ENCODE measurements at regions not wholly inside any gene's neighbourhood (a gene's known extent, or its start where the extent isn't known, plus 50 kb on each side); places are given as distances from the start of the nearest gene placed in this dataset.

DNA sequence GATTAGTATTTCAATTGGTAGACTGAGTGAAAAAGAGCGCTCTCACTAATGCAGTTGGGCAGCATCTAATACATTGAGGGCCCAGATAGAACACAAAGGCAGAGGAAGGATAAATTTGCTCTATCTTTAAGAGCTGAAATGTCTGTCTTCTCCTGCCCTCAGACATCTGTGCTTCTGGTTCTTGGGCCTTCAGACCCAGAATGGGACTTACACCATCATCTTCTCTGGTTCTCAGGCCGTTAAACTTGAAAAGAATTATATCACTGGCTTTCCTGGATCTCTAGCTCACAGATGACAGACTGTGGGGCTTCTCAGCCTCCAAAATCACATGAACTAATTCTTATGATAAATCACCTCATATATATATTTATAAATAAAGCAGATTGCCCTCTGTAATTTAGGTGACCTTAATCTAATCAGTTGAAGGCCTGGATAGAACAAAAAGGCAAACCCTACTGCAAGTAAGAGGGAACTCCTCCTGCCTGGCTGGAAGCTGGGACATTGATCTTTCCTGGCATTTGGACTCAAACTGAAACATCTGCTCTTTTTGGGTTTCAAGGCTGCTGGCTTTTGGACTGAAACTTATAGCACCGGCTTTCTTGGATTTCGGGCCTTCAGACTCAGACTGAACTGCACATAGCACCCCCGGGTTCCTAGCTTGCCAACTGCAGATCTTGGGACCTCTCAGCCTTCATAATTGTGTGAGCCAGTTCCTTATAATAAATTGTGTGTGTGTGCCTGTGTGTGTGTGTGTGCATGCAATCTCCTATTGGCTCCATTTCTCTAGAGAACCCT lies 390.4 kb upstream of the PLXNA2 start:
- no peak for DNase-seq

GRCh38 chr1:208637181-208637580 lies 393.0 kb upstream of the PLXNA2 start:
- no peak for DNase-seq

DNA sequence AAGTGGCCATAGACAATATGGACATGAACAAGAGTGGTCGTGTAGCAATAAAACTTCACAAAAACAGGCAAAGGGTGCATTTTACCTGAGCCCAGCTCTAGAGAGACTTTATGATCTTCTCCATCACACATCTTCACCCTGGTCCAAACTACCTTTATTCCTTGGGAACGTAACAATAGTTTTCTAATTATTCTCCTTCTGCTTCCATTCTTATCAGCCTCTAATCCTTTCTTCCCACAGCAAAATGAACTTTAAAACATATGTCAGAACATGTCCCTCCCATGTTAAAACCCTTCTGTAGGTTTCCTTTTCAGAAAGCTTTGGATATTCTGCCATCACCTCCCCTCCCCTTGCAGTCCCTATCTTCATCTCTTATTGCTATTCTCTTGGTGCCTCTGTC lies 395.2 kb upstream of the PLXNA2 start:
- DNase-seq, result no peak

- no peak for DNase-seq
These were observed 396.1 kb upstream of the PLXNA2 start for GRCh38 chr1:208640295-208640694.

DNA sequence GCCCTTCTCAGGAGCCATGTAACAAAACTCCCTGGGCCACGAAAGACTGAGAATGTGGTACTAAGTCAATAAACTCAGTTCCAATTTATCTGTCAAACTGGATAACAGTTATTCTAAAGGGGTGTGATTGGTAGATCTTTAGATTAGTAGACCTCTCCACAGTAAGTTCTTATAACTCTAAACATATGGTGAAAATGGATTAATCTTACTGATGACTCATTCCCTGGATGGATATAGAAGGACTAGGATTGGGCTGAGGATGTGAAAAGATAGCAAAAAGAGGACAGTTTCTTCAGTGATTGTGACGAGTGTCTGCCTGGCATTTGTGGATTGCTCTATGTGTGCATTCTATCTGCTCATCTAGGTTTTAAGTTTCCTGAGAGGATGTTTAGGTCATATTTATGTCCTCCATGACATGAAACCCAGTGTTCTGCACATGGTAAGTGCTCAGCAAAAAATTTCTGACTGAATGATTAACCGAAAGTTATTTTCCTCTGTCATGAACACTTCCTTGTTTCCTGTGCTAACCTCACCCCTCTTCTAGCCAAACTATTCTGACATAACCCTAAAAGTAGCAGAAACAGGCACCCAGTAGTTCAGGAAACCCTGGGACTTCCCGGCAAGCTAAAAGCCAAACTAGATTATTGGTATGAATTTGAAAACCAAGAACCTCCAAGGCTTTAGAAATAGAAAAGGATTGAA lies 397.5 kb upstream of the PLXNA2 start:
- DNase-seq, result no peak

- peak in 2 of 51 donors; percentile 13 to 21 for DNase-seq
These were observed 398.9 kb upstream of the PLXNA2 start for GRCh38 chr1:208643005-208643597.

DNA sequence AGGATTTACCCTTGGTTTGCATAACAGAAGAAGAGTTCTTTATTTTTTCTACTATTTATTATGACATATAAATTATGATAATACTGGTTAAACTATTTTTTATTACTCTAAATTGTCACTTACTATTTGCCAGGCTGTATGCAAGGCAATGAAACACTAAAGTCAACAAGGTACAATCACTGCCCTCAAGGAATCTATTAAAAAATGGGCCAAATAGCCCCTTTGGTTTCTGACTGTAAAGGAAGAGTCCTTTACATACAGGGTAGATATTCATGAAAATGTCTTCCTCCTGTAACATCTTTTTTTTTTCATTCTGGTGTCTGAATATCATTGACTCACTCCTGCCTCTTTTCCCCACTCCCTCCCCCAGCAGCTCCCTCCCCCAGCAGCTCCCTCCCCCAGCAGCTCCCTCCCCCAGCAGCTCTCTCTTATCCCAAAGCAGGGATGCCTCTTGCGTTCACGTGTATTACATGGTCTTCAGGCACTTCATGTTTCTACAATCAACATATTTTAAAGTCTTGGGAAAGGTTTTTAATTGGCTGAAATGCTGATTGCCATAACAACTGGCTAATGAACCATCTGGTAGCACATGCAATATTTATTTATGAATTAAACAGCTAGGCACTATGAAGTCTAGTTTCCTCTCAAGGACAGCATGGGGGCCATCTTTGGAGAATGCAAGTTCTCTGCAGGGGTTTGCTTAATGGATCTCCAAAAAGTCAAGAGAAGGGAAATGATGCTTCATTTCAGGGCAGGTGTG lies 400.4 kb upstream of the PLXNA2 start:
- DNase-seq, result no peak

DNA sequence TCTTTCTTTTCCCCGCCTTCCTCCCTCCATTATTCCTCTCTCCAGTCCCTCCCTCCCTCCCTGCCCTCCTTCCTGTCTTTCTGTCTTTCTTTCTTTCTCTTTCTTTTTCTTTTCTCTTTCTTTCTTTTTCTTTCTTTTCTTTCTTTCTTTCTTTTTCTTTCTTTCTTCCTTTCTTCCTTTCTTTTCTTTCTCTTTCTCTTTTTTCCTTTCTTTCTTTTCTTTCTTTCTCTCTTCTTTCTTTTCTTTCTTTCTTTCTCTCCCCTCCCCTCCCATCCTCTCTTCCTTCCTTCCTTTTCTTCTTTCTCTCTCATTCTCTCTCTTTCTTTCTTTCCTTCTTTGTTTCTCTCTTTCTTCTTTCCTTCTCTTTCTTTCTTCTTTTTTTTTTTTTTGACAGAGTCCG lies 402.2 kb upstream of the PLXNA2 start:
- DNase-seq, result no peak

GRCh38 chr1:208648146-208648545 lies 404.0 kb upstream of the PLXNA2 start:
- DNase-seq, result no peak

DNA sequence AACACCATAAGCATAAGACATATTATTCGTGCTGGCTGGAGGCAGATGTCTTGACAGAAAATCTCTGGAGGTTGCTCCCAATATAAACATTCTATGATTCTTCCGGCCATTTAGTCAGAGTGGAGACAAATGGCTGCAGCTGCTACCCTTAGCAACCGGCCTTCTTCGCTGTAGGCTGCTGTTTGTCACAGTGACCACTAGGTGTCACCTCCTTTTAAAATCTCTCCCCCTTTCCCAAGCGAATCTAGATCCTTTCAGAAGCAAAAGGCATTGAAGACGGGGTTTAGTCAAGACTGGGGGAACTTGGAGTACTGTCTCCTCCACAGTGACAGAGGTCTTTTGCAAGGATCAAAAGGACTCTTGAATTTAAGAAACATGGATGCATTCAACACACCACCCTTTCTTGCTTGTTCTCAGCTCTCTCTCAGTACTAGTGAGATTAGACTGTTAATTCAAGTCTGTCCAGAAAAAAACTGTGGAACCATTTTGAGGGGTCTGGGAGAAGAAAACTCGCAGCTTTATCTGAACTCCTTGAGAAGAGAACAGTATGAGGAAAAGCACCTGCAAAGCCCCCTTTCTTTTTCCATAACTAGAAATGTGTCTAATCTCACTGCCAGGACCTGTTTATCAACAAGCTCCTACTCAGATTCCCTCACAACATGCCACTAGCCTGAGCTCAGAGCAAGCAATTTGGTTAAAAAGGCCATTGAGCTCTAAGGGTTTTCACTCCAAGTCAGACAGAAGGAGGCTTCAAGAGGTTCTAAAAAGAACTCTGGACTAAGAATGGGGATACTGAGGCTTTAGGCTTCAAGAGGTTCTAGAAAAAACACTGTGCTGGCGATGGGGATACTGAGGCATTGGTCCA lies 408.3 kb upstream of the PLXNA2 start:
- DNase-seq, result peak in 29 of 51 donors; percentile 0 to 54 (median 24)

GRCh38 chr1:208653426-208653825 lies 409.2 kb upstream of the PLXNA2 start:
- no peak for DNase-seq

DNA sequence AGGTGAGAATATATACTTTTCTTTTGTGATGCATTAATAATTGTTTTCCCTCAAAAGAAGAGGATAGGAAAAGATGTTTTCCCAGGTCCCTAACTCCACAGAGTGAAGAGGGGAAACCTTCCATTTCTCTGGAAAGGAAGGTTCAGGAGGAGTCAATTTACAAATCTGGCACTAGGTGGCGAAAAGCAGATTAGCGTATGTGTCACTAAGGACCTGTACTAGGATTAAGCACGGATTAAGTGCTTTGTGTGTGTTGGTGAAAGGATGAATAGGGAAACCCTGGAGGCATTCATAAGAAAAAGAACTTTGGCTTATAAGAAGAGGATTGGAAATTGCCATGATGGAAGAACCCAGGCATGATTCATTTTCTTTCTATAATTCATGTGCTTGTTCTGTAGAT lies 410.1 kb upstream of the PLXNA2 start:
- no peak for DNase-seq

DNA sequence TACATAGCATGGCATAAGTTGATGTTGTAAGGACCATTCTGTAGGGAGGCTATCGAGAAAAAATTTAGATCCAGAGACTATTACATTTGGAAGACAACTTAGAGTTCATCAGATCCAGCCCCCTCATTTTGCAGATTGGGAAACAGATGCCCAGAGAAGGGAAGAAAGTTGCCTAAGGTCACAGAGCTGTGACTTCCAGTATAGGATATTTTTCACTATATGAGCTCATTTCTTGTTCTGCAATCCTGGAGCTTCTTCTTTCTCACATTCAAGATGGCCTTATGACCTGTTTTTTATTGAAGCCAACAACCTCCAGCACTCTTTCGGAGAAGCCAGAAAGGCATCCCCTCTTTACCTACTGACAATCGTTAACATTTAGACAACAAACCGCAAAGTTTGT lies 421.8 kb upstream of the PLXNA2 start:
- DNase-seq, result no peak

GRCh38 chr1:208668991-208669390 lies 424.8 kb upstream of the PLXNA2 start:
- no peak for DNase-seq

DNA sequence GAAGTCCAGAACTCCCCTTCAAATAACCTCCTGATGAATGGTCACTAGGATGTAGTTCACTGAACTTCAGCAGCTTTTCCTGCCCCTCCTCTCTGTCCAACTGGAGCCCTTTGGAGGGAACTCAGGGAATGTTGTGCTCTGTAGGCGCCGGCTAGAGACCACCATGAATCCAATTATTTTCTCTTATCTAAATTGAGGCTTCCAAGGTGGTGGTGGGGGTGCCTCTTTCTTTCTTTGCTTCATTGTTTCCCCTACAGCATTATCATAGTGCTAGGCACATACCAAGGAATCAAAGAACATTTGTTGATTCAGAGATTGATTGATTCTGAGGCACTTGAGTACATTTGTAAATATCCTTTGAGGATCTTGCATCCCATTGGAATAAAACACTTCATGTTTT lies 426.6 kb upstream of the PLXNA2 start:
- DNase-seq, result no peak

- no peak for DNase-seq
These were observed 437.9 kb upstream of the PLXNA2 start for GRCh38 chr1:208681878-208682663.

DNA sequence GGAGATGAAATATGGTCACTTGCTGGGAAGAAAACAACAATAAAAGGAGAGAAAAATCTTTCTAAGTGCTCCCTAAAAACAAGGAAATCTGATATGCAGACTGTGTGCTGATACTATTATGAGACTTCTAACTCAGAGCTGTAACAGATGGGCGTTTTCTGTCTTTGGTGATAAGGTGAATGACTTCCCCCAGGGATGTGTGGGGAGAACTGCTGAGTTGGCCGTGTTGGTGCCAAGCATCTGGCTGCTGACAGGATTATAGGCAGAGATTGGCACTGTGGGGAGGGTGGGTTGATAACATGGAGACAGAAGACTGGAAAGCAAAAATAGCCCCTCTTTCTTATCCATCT lies 438.5 kb upstream of the PLXNA2 start:
- no peak for DNase-seq

DNA sequence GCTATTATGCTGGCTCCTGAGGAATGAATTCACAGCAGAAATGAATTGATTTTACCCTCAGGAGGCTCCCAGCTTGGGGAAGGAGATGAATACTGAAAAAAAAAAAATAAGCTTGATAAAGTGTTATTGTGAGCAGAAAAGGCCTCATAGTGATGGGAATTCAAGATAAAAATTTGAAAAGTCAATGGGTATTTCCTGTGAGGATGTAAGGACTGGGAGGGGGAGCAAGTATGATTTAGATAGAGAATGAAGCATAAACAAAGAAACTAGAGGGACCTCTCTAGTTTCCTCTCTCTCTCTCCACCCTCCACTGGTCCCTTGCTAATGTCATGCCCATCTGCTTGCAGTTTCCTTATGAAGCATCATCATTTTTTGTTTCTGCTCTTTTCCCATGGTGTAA lies 439.0 kb upstream of the PLXNA2 start:
- no peak for DNase-seq

- DNase-seq, result no peak
These were observed 440.0 kb upstream of the PLXNA2 start for GRCh38 chr1:208684192-208684591.

DNA sequence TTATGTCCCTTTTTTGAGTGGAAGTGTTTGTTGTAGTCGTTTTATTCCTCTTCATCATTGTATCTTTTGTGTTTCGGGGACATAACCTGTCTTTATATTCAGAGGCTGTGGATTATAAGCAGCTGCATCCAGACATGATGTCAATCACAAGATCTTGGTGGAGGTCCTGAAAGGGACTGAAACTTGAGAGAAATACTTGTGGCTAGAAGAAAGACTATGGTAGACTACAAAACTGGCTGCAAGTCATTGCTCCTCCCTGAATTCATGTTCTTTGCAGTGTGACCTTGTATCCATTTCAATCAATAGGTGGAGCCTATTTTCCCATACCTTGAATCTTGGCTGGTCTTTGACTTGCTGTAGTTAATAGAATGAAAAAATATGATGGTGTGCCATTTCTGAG lies 442.4 kb upstream of the PLXNA2 start:
- DNase-seq, result no peak

All from hypothalamus (tissue), 51 donors.